ENCODE measurements at regions not wholly inside any gene's neighbourhood (a gene's known extent, or its start where the extent isn't known, plus 50 kb on each side); places are given as distances from the start of the nearest gene placed in this dataset.

- Histone ChIP-seq H3K9me3 (ENCODE audit: control insufficient read depth, insufficient read depth, low read depth, low read length) (peaks cover 9% of the 10 kb centered on the region), H3K27ac (ENCODE audit: low read depth, low read length) (no peak overlapping the region), H3K4me1 (ENCODE audit: control insufficient read depth, insufficient read depth, low read length) (no peaks in the 10 kb centered on the region), H3K9ac (ENCODE audit: low read length) (no peak overlapping the region), H3K27me3 (ENCODE audit: control insufficient read depth, insufficient read depth, low read length) (no peaks in the 10 kb centered on the region), H3K4me3 (ENCODE audit: low read depth, low read length) (no peak overlapping the region), H3K36me3 (ENCODE audit: control insufficient read depth, insufficient read depth, low read length) (no peaks in the 10 kb centered on the region)
Measured at GRCh38 chr4:33068539-33068938, 2348.4 kb downstream of the PCDH7 start.

- no peaks in the 10 kb centered on the region for H3K27me3 ChIP-seq (ENCODE audit: control insufficient read depth, insufficient read depth, low read length)
- no peaks in the 10 kb centered on the region for H3K4me1 ChIP-seq (ENCODE audit: control insufficient read depth, insufficient read depth, low read length)
- no peaks in the 10 kb centered on the region for H3K36me3 ChIP-seq (ENCODE audit: control insufficient read depth, insufficient read depth, low read length)
- H3K9ac ChIP-seq (ENCODE audit: low read length) = no peak overlapping the region
- H3K9me3 ChIP-seq (ENCODE audit: control insufficient read depth, insufficient read depth, low read depth, low read length) = peaks cover 9% of the 10 kb centered on the region
- no peak overlapping the region for H3K4me3 ChIP-seq (ENCODE audit: low read depth, low read length)
- no peak overlapping the region for H3K27ac ChIP-seq (ENCODE audit: low read depth, low read length)
Measured at GRCh38 chr4:33071535-33071934, 2351.4 kb downstream of the PCDH7 start.

GRCh38 chr4:33072298-33073089, 2352.3 kb downstream of the PCDH7 start:
- Histone ChIP-seq H3K36me3 (ENCODE audit: control insufficient read depth, insufficient read depth, low read length) (no peaks in the 10 kb centered on the region), H3K9me3 (ENCODE audit: control insufficient read depth, insufficient read depth, low read depth, low read length) (peaks cover 9% of the 10 kb centered on the region), H3K9ac (ENCODE audit: low read length) (no peak overlapping the region), H3K4me3 (ENCODE audit: low read depth, low read length) (no peak overlapping the region), H3K27ac (ENCODE audit: low read depth, low read length) (no peak overlapping the region), H3K4me1 (ENCODE audit: control insufficient read depth, insufficient read depth, low read length) (no peaks in the 10 kb centered on the region), H3K27me3 (ENCODE audit: control insufficient read depth, insufficient read depth, low read length) (no peaks in the 10 kb centered on the region)

GRCh38 chr4:33073811-33074210, 2353.6 kb downstream of the PCDH7 start:
- no peak overlapping the region for H3K9ac ChIP-seq (ENCODE audit: low read length)
- peaks cover 6% of the 10 kb centered on the region for H3K9me3 ChIP-seq (ENCODE audit: control insufficient read depth, insufficient read depth, low read depth, low read length)
- no peaks in the 10 kb centered on the region for H3K36me3 ChIP-seq (ENCODE audit: control insufficient read depth, insufficient read depth, low read length)
- H3K27ac ChIP-seq (ENCODE audit: low read depth, low read length) = no peak overlapping the region
- H3K4me3 ChIP-seq (ENCODE audit: low read depth, low read length) = no peak overlapping the region
- H3K4me1 ChIP-seq (ENCODE audit: control insufficient read depth, insufficient read depth, low read length) = no peaks in the 10 kb centered on the region
- no peaks in the 10 kb centered on the region for H3K27me3 ChIP-seq (ENCODE audit: control insufficient read depth, insufficient read depth, low read length)

GRCh38 chr4:33078145-33078544, 2358.0 kb downstream of the PCDH7 start:
- Histone ChIP-seq H3K4me3 (ENCODE audit: low read depth, low read length) (no peak overlapping the region), H3K27me3 (ENCODE audit: control insufficient read depth, insufficient read depth, low read length) (no peaks in the 10 kb centered on the region), H3K9ac (ENCODE audit: low read length) (no peak overlapping the region), H3K36me3 (ENCODE audit: control insufficient read depth, insufficient read depth, low read length) (no peaks in the 10 kb centered on the region), H3K27ac (ENCODE audit: low read depth, low read length) (no peak overlapping the region), H3K9me3 (ENCODE audit: control insufficient read depth, insufficient read depth, low read depth, low read length) (no peaks in the 10 kb centered on the region), H3K4me1 (ENCODE audit: control insufficient read depth, insufficient read depth, low read length) (no peaks in the 10 kb centered on the region)

GRCh38 chr4:33080275-33080674, 2360.1 kb downstream of the PCDH7 start:
- Histone ChIP-seq H3K9me3 (ENCODE audit: control insufficient read depth, insufficient read depth, low read depth, low read length) (no peaks in the 10 kb centered on the region), H3K9ac (ENCODE audit: low read length) (no peak overlapping the region), H3K27me3 (ENCODE audit: control insufficient read depth, insufficient read depth, low read length) (no peaks in the 10 kb centered on the region), H3K27ac (ENCODE audit: low read depth, low read length) (no peak overlapping the region), H3K4me1 (ENCODE audit: control insufficient read depth, insufficient read depth, low read length) (no peaks in the 10 kb centered on the region), H3K4me3 (ENCODE audit: low read depth, low read length) (no peak overlapping the region), H3K36me3 (ENCODE audit: control insufficient read depth, insufficient read depth, low read length) (no peaks in the 10 kb centered on the region)

GRCh38 chr4:33085709-33086108, 2365.5 kb downstream of the PCDH7 start:
- Histone ChIP-seq H3K4me3 (ENCODE audit: low read depth, low read length) (no peak overlapping the region), H3K27ac (ENCODE audit: low read depth, low read length) (no peak overlapping the region), H3K4me1 (ENCODE audit: control insufficient read depth, insufficient read depth, low read length) (0 out of 2 replicates have a peak, but pooled peaks cover 2% of the 10 kb centered on the region), H3K9me3 (ENCODE audit: control insufficient read depth, insufficient read depth, low read depth, low read length) (no peaks in the 10 kb centered on the region), H3K9ac (ENCODE audit: low read length) (no peak overlapping the region), H3K36me3 (ENCODE audit: control insufficient read depth, insufficient read depth, low read length) (no peaks in the 10 kb centered on the region), H3K27me3 (ENCODE audit: control insufficient read depth, insufficient read depth, low read length) (no peaks in the 10 kb centered on the region)

GRCh38 chr4:33086331-33086925, 2366.3 kb downstream of the PCDH7 start:
- Histone ChIP-seq H3K9me3 (ENCODE audit: control insufficient read depth, insufficient read depth, low read depth, low read length) (no peaks in the 10 kb centered on the region), H3K36me3 (ENCODE audit: control insufficient read depth, insufficient read depth, low read length) (no peaks in the 10 kb centered on the region), H3K4me1 (ENCODE audit: control insufficient read depth, insufficient read depth, low read length) (0 out of 2 replicates have a peak, but pooled peaks cover 2% of the 10 kb centered on the region), H3K27me3 (ENCODE audit: control insufficient read depth, insufficient read depth, low read length) (no peaks in the 10 kb centered on the region), H3K4me3 (ENCODE audit: low read depth, low read length) (no peak overlapping the region), H3K9ac (ENCODE audit: low read length) (no peak overlapping the region), H3K27ac (ENCODE audit: low read depth, low read length) (no peak overlapping the region)

GRCh38 chr4:33088713-33089112, 2368.5 kb downstream of the PCDH7 start:
- Histone ChIP-seq H3K27me3 (ENCODE audit: control insufficient read depth, insufficient read depth, low read length) (no peaks in the 10 kb centered on the region), H3K36me3 (ENCODE audit: control insufficient read depth, insufficient read depth, low read length) (no peaks in the 10 kb centered on the region), H3K27ac (ENCODE audit: low read depth, low read length) (no peak overlapping the region), H3K4me1 (ENCODE audit: control insufficient read depth, insufficient read depth, low read length) (0 out of 2 replicates have a peak, but pooled peaks cover 6% of the 10 kb centered on the region), H3K9ac (ENCODE audit: low read length) (no peak overlapping the region), H3K4me3 (ENCODE audit: low read depth, low read length) (no peak overlapping the region), H3K9me3 (ENCODE audit: control insufficient read depth, insufficient read depth, low read depth, low read length) (no peaks in the 10 kb centered on the region)

- Histone ChIP-seq H3K9me3 (ENCODE audit: control insufficient read depth, insufficient read depth, low read depth, low read length) (no peaks in the 10 kb centered on the region), H3K27me3 (ENCODE audit: control insufficient read depth, insufficient read depth, low read length) (no peaks in the 10 kb centered on the region), H3K27ac (ENCODE audit: low read depth, low read length) (no peak overlapping the region), H3K36me3 (ENCODE audit: control insufficient read depth, insufficient read depth, low read length) (no peaks in the 10 kb centered on the region), H3K4me1 (ENCODE audit: control insufficient read depth, insufficient read depth, low read length) (0 out of 2 replicates have a peak, but pooled peaks cover 6% of the 10 kb centered on the region), H3K4me3 (ENCODE audit: low read depth, low read length) (no peak overlapping the region), H3K9ac (ENCODE audit: low read length) (no peak overlapping the region)
Measured at GRCh38 chr4:33090910-33091309, 2370.7 kb downstream of the PCDH7 start.

- Histone ChIP-seq H3K27ac (ENCODE audit: low read depth, low read length) (no peak overlapping the region), H3K9ac (ENCODE audit: low read length) (no peak overlapping the region), H3K27me3 (ENCODE audit: control insufficient read depth, insufficient read depth, low read length) (no peaks in the 10 kb centered on the region), H3K36me3 (ENCODE audit: control insufficient read depth, insufficient read depth, low read length) (no peaks in the 10 kb centered on the region), H3K4me1 (ENCODE audit: control insufficient read depth, insufficient read depth, low read length) (0 out of 2 replicates have a peak, but pooled peaks cover 6% of the 10 kb centered on the region), H3K9me3 (ENCODE audit: control insufficient read depth, insufficient read depth, low read depth, low read length) (no peaks in the 10 kb centered on the region), H3K4me3 (ENCODE audit: low read depth, low read length) (no peak overlapping the region)
Measured at GRCh38 chr4:33091961-33092360, 2371.8 kb downstream of the PCDH7 start.
